ENCODE measurements at regions not wholly inside any gene's neighbourhood (a gene's known extent, or its start where the extent isn't known, plus 50 kb on each side); places are given as distances from the start of the nearest gene placed in this dataset.

DNA sequence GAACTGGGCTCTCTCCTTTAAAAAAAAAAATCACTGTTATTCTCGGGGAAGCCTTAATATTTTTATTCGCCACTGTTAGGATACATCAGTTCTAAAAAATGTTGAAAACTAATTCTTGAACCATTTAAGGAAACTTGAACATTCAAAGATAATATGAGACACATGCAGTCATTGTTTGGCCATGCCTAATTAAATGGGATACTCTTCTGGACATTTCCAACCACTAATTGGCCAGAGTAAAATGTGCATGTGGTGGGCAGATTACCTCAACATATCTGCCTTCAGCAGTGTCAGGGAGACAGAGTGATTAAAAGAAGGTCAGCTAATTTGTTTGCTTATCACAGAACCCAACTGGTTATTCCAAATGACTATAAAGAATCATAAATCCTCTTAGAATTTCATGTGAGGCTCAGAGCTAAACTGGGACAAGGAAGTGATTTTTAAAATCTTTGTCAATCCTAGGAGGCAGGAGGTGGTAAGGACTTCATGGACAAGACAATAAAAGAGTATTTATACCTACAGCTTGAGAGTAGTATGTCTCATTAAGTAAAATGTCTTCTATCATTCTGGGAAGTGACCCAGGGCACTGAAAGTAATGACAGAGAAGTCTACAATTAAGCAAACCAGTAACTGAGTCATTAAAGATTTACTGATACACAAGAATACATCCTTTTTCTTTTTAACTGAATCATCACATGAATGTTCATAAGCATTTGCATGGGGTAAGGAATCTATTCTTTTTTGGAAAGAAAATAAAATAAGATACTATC is 242.9 kb upstream of the TRPM3 start:
- Mint-ChIP-seq H3K4me1 (ENCODE audit: unreplicated experiment) (peaks cover 2% of the 10 kb centered on the region), H3K4me3 (ENCODE audit: unreplicated experiment) (no peak overlapping the region), H3K36me3 (ENCODE audit: unreplicated experiment) (no peaks in the 10 kb centered on the region), H3K27ac (ENCODE audit: unreplicated experiment) (no peak overlapping the region), H3K27me3 (ENCODE audit: unreplicated experiment) (peaks cover 3% of the 10 kb centered on the region), H3K9me3 (ENCODE audit: unreplicated experiment) (no peaks in the 10 kb centered on the region)
- no peak for DNase-seq (ENCODE audit: extremely low spot score, unreplicated experiment)
- TF ChIP-seq CTCF (IDR thresholded peaks at IDR 0.05), result no peak

DNA sequence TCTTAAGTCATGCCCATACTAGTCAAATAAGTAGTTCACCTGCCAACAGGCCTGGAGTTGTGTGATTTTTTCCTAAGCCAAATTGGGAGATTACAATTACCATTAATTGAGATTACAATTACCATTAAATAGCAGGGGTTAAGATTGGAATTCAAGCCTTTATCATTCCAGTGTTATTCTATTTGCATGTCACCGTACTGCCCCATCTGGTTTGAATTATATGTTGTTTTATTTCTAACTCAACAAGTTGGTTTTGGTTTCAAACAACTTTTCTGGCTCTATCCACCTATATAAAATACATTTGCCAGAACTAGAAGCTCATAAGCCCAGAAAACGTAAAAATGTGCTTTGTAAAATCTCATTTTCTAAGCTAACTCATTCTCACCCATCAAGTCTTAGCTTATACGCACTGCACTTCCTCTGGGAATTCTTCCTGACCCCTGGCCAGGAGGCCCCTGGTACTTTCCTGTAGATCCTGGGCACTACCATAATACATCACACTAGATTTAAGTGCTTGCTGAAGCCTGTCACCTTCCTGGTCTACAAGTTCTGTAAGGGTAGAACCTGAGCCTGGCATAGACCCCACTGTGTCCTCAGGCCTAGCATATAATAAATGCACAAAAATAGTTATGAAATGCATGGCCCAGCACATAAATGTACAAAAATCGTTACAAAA is 242.0 kb upstream of the TRPM3 start:
- Mint-ChIP-seq H3K27me3 (ENCODE audit: unreplicated experiment) (peaks cover 6% of the 10 kb centered on the region), H3K9me3 (ENCODE audit: unreplicated experiment) (no peaks in the 10 kb centered on the region), H3K27ac (ENCODE audit: unreplicated experiment) (no peak overlapping the region), H3K36me3 (ENCODE audit: unreplicated experiment) (no peaks in the 10 kb centered on the region), H3K4me1 (ENCODE audit: unreplicated experiment) (peaks cover 2% of the 10 kb centered on the region), H3K4me3 (ENCODE audit: unreplicated experiment) (no peak overlapping the region)
- DNase-seq (ENCODE audit: extremely low spot score, unreplicated experiment), result no peak
- TF ChIP-seq CTCF (IDR thresholded peaks at IDR 0.05), result no peak

GRCh38 chr9:71361357-71361756 is 239.9 kb upstream of the TRPM3 start:
- Mint-ChIP-seq H3K4me1 (ENCODE audit: unreplicated experiment) (peaks cover 2% of the 10 kb centered on the region), H3K36me3 (ENCODE audit: unreplicated experiment) (no peaks in the 10 kb centered on the region), H3K4me3 (ENCODE audit: unreplicated experiment) (no peak overlapping the region), H3K27me3 (ENCODE audit: unreplicated experiment) (peaks cover 6% of the 10 kb centered on the region), H3K27ac (ENCODE audit: unreplicated experiment) (no peak overlapping the region), H3K9me3 (ENCODE audit: unreplicated experiment) (no peaks in the 10 kb centered on the region)
- DNase-seq (ENCODE audit: extremely low spot score, unreplicated experiment), result no peak
- TF ChIP-seq CTCF (IDR thresholded peaks at IDR 0.05), result no peak

DNA sequence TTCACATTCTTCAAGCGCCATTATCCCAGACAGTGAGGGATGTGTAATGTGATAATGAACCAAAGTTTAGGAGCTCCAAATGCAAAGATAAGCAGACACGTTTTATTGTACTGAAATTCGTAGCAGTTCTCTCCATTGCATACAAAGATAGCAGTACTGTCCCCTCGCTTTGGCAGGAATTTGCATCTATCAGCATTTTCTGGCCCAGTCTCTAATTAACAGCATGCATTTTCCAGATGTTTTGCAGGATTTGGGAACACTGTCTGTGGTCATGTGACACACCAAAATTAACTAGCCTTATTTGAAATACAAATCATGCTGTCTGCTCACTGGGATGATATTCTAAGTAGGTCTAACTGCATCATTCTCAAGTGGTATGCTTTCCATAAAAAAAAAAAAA is 235.9 kb upstream of the TRPM3 start:
- no peak overlapping the region for H3K27ac Mint-ChIP-seq (ENCODE audit: unreplicated experiment)
- no peaks in the 10 kb centered on the region for H3K9me3 Mint-ChIP-seq (ENCODE audit: unreplicated experiment)
- H3K4me3 Mint-ChIP-seq (ENCODE audit: unreplicated experiment), result no peak overlapping the region
- H3K27me3 Mint-ChIP-seq (ENCODE audit: unreplicated experiment), result peaks cover 6% of the 10 kb centered on the region
- no peak for DNase-seq (ENCODE audit: extremely low spot score, unreplicated experiment)
- no peaks in the 10 kb centered on the region for H3K4me1 Mint-ChIP-seq (ENCODE audit: unreplicated experiment)
- no peaks in the 10 kb centered on the region for H3K36me3 Mint-ChIP-seq (ENCODE audit: unreplicated experiment)
- no peak for TF ChIP-seq CTCF (IDR thresholded peaks at IDR 0.05)

GRCh38 chr9:71355884-71356283 is 234.5 kb upstream of the TRPM3 start:
- Mint-ChIP-seq H3K27me3 (ENCODE audit: unreplicated experiment) (peaks cover 6% of the 10 kb centered on the region), H3K36me3 (ENCODE audit: unreplicated experiment) (no peaks in the 10 kb centered on the region), H3K4me1 (ENCODE audit: unreplicated experiment) (no peaks in the 10 kb centered on the region), H3K9me3 (ENCODE audit: unreplicated experiment) (no peaks in the 10 kb centered on the region), H3K4me3 (ENCODE audit: unreplicated experiment) (no peak overlapping the region), H3K27ac (ENCODE audit: unreplicated experiment) (no peak overlapping the region)
- TF ChIP-seq CTCF (IDR thresholded peaks at IDR 0.05), result no peak
- DNase-seq (ENCODE audit: extremely low spot score, unreplicated experiment), result no peak

Data from osteocyte (in vitro differentiated cells).